KMS-11 (cell line): ENCODE measurements at regions not wholly inside any gene's neighbourhood (a gene's known extent, or its start where the extent isn't known, plus 50 kb on each side); places are given as distances from the start of the nearest gene placed in this dataset.

Experiments used
- H2AFZ ChIP-seq: fragments of 200-600 bp; sonication (generic); 2 replicates; pipeline ENCODE4 v1.6.1; 2016; ENCODE audit warnings: antibody characterized with exemption, mixed run types, low read depth
- H3K27ac ChIP-seq: fragments of 200-600 bp; sonication (generic); 2 replicates; pipeline ENCODE4 v1.6.1; 2016; ENCODE audit warnings: mild to moderate bottlenecking, mixed run types
- H3K27me3 ChIP-seq: fragments of 200-600 bp; sonication (generic); 2 replicates; pipeline ENCODE4 v1.6.1; 2017; ENCODE audit warnings: mild to moderate bottlenecking, low read depth, mixed run types, moderate library complexity; ENCODE audit not compliant: insufficient read depth
- H3K36me3 ChIP-seq: fragments of 200-600 bp; sonication (generic); 2 replicates; pipeline ENCODE4 v1.6.1; 2017; ENCODE audit warnings: mild to moderate bottlenecking, mixed run types; ENCODE audit not compliant: insufficient read depth
- H3K4me1 ChIP-seq: fragments of 200-600 bp; sonication (generic); 2 replicates; pipeline ENCODE4 v1.6.1; 2016; ENCODE audit warnings: mild to moderate bottlenecking, low read depth, mixed run types; ENCODE audit not compliant: poor library complexity, severe bottlenecking
- H3K4me2 ChIP-seq: fragments of 200-600 bp; sonication (generic); 2 replicates; pipeline ENCODE4 v1.7.0; 2016; ENCODE audit warnings: mild to moderate bottlenecking, mixed run types
- H3K4me3 ChIP-seq: fragments of 200-600 bp; sonication (generic); IDR thresholded peaks from 2 replicates; pipeline ENCODE4 v1.6.1; 2017; ENCODE audit warnings: low read depth, low read length, mixed read lengths; ENCODE audit not compliant: insufficient read depth
- H3K79me2 ChIP-seq: fragments of 200-600 bp; sonication (generic); 2 replicates; pipeline ENCODE4 v1.6.1; 2016; ENCODE audit warnings: low read depth, mixed run types; ENCODE audit not compliant: insufficient read depth
- H3K9ac ChIP-seq: fragments of 200-600 bp; sonication (generic); 2 replicates; pipeline ENCODE4 v1.6.1; 2016; ENCODE audit warnings: mild to moderate bottlenecking, mixed run types
- H4K20me1 ChIP-seq: fragments of 200-600 bp; sonication (generic); 2 replicates; pipeline ENCODE4 v1.6.1; 2016; ENCODE audit warnings: mild to moderate bottlenecking, mixed run types; ENCODE audit not compliant: insufficient read depth
- TF ChIP-seq, protein P1 (sequence below): fragments of 200-600 bp; sonication (generic); conservative IDR thresholded peaks from 2 replicates; pipeline ENCODE4 v1.6.1; 2017; ENCODE audit warnings: low read depth, mild to moderate bottlenecking, antibody characterized with exemption, low read length, moderate library complexity, mixed read lengths

DNA sequence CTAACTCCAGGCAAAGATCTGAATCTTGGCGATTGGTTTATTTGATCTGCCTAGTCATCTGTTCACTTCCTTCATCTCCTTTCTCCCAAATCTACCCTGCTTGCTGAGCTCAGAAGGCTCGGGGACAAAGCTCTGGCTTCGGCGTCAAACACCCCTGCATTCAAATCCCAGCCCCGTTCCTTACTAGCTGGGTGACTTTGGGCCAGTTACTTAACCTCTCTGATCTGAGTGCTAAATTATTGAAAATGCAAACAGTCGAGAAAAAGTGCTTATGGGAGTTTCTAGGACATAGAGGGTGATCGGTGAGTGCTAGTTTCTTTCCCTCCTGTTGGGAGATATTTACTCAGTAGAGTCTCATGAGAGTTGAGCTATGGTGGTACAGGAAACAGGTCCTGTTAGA is 121.2 kb upstream of the RFLNA start:
- no peak overlapping the region for H3K4me2 ChIP-seq
- no peak overlapping the region for H3K4me3 ChIP-seq
- H3K4me1 ChIP-seq, result no peaks in the 10 kb centered on the region
- H3K27ac ChIP-seq, result no peak overlapping the region
- H2AFZ ChIP-seq, result no peak overlapping the region
- no peak overlapping the region for H3K9ac ChIP-seq
- H3K27me3 ChIP-seq, result no peaks in the 10 kb centered on the region
- H4K20me1 ChIP-seq, result no peaks in the 10 kb centered on the region
- TF ChIP-seq, protein P1, sequence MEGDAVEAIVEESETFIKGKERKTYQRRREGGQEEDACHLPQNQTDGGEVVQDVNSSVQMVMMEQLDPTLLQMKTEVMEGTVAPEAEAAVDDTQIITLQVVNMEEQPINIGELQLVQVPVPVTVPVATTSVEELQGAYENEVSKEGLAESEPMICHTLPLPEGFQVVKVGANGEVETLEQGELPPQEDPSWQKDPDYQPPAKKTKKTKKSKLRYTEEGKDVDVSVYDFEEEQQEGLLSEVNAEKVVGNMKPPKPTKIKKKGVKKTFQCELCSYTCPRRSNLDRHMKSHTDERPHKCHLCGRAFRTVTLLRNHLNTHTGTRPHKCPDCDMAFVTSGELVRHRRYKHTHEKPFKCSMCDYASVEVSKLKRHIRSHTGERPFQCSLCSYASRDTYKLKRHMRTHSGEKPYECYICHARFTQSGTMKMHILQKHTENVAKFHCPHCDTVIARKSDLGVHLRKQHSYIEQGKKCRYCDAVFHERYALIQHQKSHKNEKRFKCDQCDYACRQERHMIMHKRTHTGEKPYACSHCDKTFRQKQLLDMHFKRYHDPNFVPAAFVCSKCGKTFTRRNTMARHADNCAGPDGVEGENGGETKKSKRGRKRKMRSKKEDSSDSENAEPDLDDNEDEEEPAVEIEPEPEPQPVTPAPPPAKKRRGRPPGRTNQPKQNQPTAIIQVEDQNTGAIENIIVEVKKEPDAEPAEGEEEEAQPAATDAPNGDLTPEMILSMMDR, result no peak
- no peaks in the 10 kb centered on the region for H3K36me3 ChIP-seq
- no peaks in the 10 kb centered on the region for H3K79me2 ChIP-seq

DNA sequence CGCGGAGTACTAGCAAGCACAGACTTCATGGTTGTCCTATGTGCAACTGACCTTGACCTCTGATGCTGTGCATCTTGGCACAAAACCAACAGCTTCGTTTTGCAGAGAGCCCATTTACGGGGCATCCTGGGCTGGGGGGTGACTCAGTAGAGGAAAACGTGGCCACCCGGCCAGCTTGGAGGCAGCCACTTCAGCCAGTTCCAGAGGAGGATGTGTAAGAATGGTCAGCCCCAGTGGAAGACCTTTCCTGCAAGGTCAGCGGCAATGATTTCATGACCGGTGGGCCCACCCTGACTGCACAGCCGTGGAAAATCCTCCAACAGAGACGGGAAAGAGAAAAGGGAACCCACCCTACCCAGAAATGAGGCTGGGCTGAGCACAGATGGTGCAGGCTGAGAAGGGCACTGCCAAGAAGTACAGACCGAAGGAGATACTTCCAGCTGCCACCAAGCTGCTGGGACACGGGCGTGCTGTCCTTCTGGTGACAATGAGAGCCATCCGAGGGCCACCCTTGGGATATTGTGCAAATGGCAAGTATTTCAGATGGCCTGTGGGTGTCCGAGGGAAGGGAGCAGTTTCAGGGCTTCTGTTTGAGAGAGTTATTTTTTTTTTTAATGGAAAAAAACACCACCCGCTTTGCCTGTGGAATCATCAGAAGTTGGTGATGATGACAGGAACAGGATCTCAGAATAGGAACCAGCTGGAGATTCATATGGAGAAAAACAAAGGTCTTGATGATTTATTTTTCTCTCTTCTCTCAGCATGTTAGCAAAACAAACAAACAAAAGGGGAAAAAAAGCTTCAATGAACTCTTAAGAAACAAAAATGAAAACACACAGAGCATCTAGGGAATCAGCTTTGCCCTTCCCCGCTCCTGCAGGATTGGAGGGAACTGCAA is 120.2 kb upstream of the RFLNA start:
- H3K79me2 ChIP-seq, result no peaks in the 10 kb centered on the region
- no peaks in the 10 kb centered on the region for H3K27me3 ChIP-seq
- H3K36me3 ChIP-seq, result no peaks in the 10 kb centered on the region
- H3K4me1 ChIP-seq, result no peaks in the 10 kb centered on the region
- TF ChIP-seq, protein P1, result no peak
- no peak overlapping the region for H3K9ac ChIP-seq
- H4K20me1 ChIP-seq, result no peaks in the 10 kb centered on the region
- no peak overlapping the region for H3K27ac ChIP-seq
- H3K4me2 ChIP-seq, result no peak overlapping the region
- H2AFZ ChIP-seq, result no peak overlapping the region
- no peak overlapping the region for H3K4me3 ChIP-seq

DNA sequence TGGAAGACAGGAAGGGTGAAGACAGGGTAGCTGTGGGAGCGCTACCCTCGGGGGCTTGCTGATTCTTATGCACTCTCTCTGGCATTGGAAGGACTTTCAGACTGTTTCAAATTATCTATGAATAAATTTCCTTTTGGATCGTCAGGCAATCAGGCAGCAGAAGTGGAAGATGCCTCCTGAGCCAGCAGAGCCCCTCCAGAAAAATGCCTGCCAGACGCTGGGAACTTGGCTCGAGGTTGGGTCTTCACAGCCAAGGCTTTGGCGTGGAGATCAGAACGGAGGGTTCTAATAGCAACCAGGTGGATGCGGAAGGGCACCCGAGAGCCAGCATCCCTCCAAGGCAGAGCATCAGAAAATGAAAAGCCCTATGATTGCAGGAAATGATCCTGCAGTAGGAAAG is 119.2 kb upstream of the RFLNA start:
- TF ChIP-seq, protein P1, result no peak
- H4K20me1 ChIP-seq, result no peaks in the 10 kb centered on the region
- H3K36me3 ChIP-seq, result no peaks in the 10 kb centered on the region
- H3K27me3 ChIP-seq, result no peaks in the 10 kb centered on the region
- H3K4me3 ChIP-seq, result no peak overlapping the region
- H3K27ac ChIP-seq, result no peak overlapping the region
- no peak overlapping the region for H3K4me2 ChIP-seq
- H3K4me1 ChIP-seq, result no peaks in the 10 kb centered on the region
- H2AFZ ChIP-seq, result no peak overlapping the region
- H3K79me2 ChIP-seq, result no peaks in the 10 kb centered on the region
- no peak overlapping the region for H3K9ac ChIP-seq

DNA sequence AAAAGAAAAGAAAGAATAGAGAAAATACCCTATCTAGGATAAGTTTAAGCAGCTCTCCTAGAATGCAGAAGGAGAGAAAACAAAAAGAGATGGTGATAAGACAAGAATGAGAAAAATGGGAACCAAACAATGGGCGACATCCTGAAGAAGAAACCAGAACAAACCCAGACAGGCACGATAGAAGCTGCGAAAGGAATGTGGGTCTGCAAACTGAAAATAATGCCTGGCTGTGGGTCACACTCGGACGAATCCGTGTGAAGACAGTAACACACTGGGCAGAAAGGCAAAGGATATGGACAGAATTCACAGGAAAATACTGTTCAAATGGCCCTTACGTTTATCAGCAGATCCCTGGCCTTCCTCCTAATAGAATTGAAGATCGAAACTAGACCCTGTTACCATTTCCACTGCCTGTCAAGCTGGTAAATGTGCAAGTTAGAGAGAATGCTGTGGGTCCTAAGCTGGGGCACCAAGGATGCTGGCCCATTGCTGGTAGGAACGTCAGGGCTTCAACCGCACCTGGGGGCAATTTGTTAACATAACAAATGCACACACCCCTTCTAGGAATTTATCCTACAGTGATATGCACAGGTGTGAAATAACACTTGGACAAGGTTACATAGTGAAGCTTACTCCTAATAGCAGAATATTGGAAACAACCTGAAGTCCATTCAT is 117.5 kb upstream of the RFLNA start:
- H3K4me2 ChIP-seq, result no peak overlapping the region
- TF ChIP-seq, protein P1, result no peak
- H3K4me1 ChIP-seq, result no peaks in the 10 kb centered on the region
- no peaks in the 10 kb centered on the region for H3K27me3 ChIP-seq
- H3K9ac ChIP-seq, result no peak overlapping the region
- H3K27ac ChIP-seq, result no peak overlapping the region
- H3K79me2 ChIP-seq, result no peaks in the 10 kb centered on the region
- no peaks in the 10 kb centered on the region for H3K36me3 ChIP-seq
- no peaks in the 10 kb centered on the region for H4K20me1 ChIP-seq
- no peak overlapping the region for H2AFZ ChIP-seq
- H3K4me3 ChIP-seq, result no peak overlapping the region
